Prostate gland (tissue), 2 donors: ENCODE measurements at regions not wholly inside any gene's neighbourhood (a gene's known extent, or its start where the extent isn't known, plus 50 kb on each side); places are given as distances from the start of the nearest gene placed in this dataset.

ENCODE experiments used
- CTCF ChIP-seq, 4 experiments: fragments of 200-600 bp in 2 of 4; fragments of 450-650 bp in 2 of 4; sonication (generic) in 2 of 4; IDR thresholded peaks; 1 replicate in 3 of 4; 2 replicates in 1 of 4; pipeline ENCODE4 v1.5.1; 2016 to 2019; ENCODE audit warnings: antibody characterized with exemption in 4 of 4, mild to moderate bottlenecking in 2 of 4, moderate library complexity in 2 of 4
- POLR2A ChIP-seq: fragments of 450-650 bp; IDR thresholded peaks from one replicate; pipeline ENCODE4 v1.6.1; 2016; ENCODE audit warnings: antibody characterized with exemption, mild to moderate bottlenecking
- POLR2AphosphoS5 ChIP-seq: sonication (generic); formaldehyde crosslinking; IDR thresholded peaks from one replicate; pipeline ENCODE4 v1.6.1; 2017; ENCODE audit warnings: antibody characterized with exemption

GRCh38 chrX:26653050-26653449 lies 437.1 kb downstream of the MAGEB5 start:
- TF ChIP-seq POLR2A (no peak), CTCF (IDR thresholded peaks at IDR 0.05) (no peak), POLR2AphosphoS5 (no peak)
